Choroid plexus epithelial cell (primary cell): ENCODE measurements at regions not wholly inside any gene's neighbourhood (a gene's known extent, or its start where the extent isn't known, plus 50 kb on each side); places are given as distances from the start of the nearest gene placed in this dataset.
"Not testable (repeated sequence)": the region's sequence is repeated elsewhere in the genome, so short reads cannot be mapped to it uniquely, and the experiment has no call there.

Experiments used
- DNase-seq: peaks from one replicate; pipeline ENCODE4 v3.0.0-alpha.2; 2010; ENCODE audit warnings: low read depth
- H3K4me3 ChIP-seq: 2 replicates; pipeline ENCODE4 v1.5.1; 2011; ENCODE audit warnings: low read depth, mild to moderate bottlenecking, control low read depth, low read length, moderate library complexity
- CTCF ChIP-seq: conservative IDR thresholded peaks from 2 replicates; pipeline ENCODE4 v1.5.1; 2011; ENCODE audit warnings: low read depth, mild to moderate bottlenecking, control low read depth, inconsistent platforms, low read length, moderate library complexity

DNA sequence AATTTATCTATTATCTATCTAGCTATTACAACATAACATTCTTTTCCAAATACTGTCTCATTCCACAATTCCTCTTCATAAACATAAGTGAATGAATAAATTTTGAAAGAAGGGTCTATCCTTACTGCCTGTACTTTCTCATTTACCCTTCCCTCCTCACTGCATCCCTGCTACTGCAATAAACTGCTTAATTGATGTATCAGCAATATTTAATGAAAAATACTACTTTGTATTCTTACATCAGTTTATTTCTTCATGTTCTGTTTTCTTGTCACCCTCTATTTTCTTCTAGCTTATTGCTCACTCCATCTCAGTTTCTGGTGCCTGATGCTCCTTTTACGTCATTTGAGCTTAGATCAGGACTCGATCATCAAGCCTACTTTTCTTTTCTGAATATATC, 695.7 kb upstream of the ATXN7L3B start:
- TF ChIP-seq CTCF: no peak
- H3K4me3 ChIP-seq: no peak overlapping the region
- DNase-seq: no peak

DNA sequence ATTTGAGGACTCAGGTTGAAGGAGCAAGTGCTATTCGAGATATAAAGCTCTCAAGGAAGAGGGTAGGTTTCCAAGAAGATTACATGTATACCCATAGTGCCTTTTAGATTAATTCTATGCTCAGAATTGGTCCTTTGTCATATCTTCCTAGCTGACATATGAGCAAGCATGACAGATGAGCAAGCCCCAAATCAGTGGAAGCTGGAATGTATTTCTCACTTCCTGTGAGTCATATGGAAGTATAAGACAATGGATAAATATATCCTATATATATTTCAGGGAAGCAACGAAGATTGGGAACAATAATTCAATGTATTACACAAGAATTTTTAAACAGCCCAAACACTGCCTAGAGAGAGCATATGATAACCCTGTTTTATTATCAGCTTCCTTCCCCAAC, 674.1 kb upstream of the ATXN7L3B start:
- peak; percentile 21 for DNase-seq
- no peak overlapping the region for H3K4me3 ChIP-seq
- no peak for TF ChIP-seq CTCF

- H3K4me3 ChIP-seq: no peak overlapping the region
- DNase-seq: no peak
- no peak for TF ChIP-seq CTCF
Observed at GRCh38 chr12:73867147-73867546, 670.5 kb upstream of the ATXN7L3B start.

- DNase-seq, H3K4me3 ChIP-seq: not testable (repeated sequence)
Observed at GRCh38 chr12:73877291-73877690, 660.3 kb upstream of the ATXN7L3B start.

- H3K4me3 ChIP-seq: no peak overlapping the region
- no peak for TF ChIP-seq CTCF
- peak; percentile 56 for DNase-seq
Observed at GRCh38 chr12:73892201-73892600, 645.4 kb upstream of the ATXN7L3B start.

GRCh38 chr12:73898645-73899044, 639.0 kb upstream of the ATXN7L3B start:
- no peak for DNase-seq

DNA sequence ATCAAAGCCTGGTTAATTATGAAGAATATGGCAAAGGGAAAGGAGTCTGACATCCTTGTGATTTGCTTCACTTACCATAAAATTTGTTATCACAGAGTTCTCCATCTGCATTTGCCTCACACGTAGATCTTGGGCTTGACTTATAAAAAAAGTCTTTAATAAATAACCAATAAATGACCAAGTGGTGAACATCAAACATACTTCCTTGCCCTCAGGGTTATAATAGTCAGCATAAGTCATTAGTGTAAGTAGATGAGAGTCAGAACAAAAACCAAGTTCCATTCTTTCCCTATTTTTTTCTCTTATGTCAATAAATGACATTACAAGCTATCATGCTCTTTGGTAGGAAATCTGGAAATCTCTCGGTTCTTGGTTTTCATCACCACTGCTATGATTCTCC, 635.4 kb upstream of the ATXN7L3B start:
- H3K4me3 ChIP-seq: no peak overlapping the region
- no peak for TF ChIP-seq CTCF
- no peak for DNase-seq

More at GRCh38 chr12:73898645-73899044, 639.0 kb upstream of the ATXN7L3B start:
- no peak for TF ChIP-seq CTCF
- H3K4me3 ChIP-seq: no peak overlapping the region

GRCh38 chr12:73906757-73907156, 630.9 kb upstream of the ATXN7L3B start:
- H3K4me3 ChIP-seq: no peak overlapping the region
- no peak for DNase-seq
- no peak for TF ChIP-seq CTCF
